ENCODE measurements at regions not wholly inside any gene's neighbourhood (a gene's known extent, or its start where the extent isn't known, plus 50 kb on each side); places are given as distances from the start of the nearest gene placed in this dataset.
"Not testable (repeated sequence)": the region's sequence is repeated elsewhere in the genome, so short reads cannot be mapped to it uniquely, and the experiment has no call there.

DNA sequence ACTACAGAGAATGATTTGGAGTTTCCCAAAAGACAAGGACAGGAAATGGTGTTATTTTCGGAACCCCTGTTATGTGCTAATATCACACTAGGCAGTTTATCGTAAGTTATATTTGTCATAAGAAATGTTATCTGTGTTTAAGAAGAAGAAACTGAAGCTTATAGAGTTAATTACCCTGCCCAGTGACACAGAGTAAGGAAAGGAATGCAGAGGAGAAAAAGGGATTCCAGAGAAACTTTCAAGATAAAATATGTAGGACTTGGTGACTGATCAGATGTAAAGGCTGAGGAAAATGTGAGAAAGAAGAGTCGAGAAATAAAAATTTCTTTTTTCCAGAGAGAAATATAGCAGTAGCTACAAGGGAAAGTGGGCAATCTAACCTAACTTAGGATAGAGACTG is 63.5 kb upstream of the ZNF746 start:
- no peak for DNase-seq

DNA sequence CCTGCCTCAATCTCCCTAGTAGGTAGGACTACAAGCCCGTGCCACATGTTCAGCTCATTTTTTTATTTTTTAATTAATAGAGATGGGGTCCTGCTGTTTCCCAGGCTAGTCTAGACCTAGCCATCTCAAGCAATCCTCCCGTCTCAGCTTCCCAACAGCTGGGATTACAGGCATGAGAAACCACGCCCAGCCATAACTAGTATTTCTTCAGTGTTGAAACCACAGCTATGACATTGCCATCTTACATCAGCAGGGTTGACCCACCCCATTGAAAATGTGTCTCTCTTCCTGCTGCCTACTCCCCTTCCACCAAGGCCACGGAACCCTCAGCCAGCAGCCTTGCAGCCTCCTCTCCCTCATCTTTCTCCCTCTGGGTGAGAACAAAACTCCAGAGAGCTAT is 62.1 kb upstream of the ZNF746 start:
- DNase-seq, result no peak

DNA sequence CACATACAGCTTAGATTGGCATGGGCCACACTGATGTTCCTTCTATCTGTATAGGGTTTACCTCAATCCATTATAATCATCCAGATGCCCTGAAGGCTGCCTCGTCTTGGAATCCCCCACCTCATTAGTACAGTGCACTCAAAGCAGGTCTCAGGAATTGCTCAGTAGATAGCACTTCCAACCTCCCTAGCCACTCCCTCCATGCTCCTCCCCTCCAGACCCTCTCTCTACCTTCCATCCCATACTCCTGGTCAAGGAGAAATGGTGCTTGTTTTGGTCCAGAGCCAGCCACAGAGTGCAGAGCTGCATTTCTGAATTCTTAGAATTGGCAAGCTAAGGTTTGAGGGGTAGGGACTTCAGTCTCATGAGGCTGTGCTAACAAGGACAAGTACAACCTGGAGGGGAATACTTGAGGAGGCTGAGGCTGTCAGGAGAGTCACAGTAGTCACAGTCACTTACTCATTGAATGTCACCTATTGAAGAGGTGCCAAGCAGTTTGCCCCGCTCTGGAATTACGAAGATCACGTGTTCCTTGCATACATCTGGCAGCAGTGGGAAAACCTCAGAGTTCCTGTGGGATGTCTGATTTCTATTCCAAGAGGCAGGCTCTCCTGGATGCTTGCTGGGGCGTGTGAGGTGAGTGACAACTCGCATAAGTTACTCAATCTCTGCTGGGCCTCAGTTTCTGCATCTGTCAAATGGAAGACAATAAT is 60.7 kb upstream of the ZNF746 start:
- DNase-seq, result no peak

DNA sequence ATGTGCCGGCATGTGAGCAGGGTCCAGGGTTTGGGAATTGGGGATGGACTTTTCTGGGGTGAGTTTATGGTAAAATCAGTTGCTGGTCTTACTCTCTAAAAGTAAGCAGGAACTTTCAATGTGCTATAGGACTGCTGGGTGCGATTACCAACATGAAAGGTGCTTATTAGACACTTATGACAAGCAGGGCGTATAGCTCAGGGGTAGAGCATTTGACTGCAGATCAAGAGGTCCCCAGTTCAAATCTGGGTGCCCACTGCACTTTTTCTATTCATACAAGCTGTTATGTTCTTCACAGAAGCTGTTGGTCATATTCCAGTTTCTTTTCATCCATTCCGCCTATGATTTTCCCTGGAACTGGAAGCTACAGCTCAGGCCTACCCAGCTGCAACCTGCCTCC is 58.9 kb upstream of the ZNF746 start:
- DNase-seq, result not testable (repeated sequence)

DNA sequence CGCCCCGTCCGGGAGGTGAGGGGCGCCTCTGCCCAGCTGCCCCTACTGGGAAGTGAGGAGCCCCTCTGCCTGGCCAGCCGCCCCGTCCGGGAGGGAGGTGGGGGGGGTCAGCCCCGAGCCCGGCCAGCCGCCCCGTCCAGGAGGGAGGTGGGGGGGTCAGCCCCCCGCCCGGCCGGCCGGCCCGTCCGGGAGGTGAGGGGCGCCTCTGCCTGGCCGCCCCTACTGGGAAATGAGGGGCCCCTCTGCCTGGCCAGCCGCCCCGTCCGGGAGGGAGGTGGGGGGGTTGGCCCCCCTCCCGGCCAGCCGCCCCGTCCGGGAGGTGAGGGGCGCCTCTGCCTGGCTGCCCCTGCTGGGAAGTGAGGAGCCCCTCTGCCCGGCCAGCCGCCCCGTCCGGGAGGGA is 57.2 kb upstream of the ZNF746 start:
- not testable (repeated sequence) for DNase-seq

DNA sequence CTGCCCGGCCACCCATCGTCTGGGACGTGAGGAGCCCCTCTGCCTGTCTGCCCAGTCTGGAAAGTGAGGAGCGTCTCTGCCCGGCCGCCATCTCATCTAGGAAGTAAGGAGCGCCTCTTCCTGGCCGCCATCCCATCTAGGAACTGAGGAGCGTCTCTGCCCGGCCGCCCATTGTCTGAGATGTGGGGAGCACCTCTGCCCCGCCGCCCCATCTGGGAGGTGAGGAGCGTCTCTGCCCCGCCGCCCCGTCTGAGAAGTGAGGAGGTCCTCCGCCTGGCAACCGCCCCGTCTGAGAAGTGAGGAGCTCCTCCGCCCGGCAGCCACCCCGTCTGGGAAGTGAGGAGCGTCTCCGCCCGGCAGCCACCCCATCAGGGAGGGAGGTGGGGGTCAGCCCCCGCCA is 56.4 kb upstream of the ZNF746 start:
- DNase-seq, result not testable (repeated sequence)

DNA sequence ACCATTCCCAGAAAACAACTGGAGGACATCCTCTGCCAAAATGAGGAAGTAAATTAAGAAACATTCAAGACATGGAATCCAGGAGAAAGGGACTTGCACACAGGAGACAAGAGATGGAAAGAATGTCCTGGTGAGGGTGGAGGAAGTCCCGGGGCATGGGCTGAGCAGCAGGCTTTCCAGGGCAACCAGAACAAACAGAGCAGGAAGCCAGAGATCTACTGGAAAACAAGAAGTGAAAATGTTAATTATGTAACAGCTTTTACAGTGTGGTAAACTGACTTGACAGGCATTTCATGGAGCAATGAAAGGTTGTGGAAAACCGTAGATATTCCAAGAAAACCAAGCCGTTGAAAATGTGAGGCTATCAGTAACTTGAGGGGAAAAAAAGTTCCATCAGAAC is 55.2 kb upstream of the ZNF746 start:
- DNase-seq, result no peak
